ENCODE measurements at regions not wholly inside any gene's neighbourhood (a gene's known extent, or its start where the extent isn't known, plus 50 kb on each side); places are given as distances from the start of the nearest gene placed in this dataset.

GRCh38 chr7:25643286-25643685 is 415.0 kb upstream of the NPVF start:
- TF ChIP-seq CTCF (IDR thresholded peaks at IDR 0.05) (no peak), EP300 (IDR thresholded peaks at IDR 0.05) (no peak)
